ENCODE measurements at regions not wholly inside any gene's neighbourhood (a gene's known extent, or its start where the extent isn't known, plus 50 kb on each side); places are given as distances from the start of the nearest gene placed in this dataset.

GRCh38 chr4:1577822-1578217 is 106.3 kb downstream of the FAM53A start:
- no peak overlapping the region for H3K4me2 ChIP-seq (ENCODE audit: insufficient read depth, low read length)
- no peaks in the 10 kb centered on the region for H3K27me3 ChIP-seq (ENCODE audit: insufficient read depth, low read length, poor library complexity)
- no peaks in the 10 kb centered on the region for H3K4me1 ChIP-seq (ENCODE audit: insufficient read depth, low read length)
- H3K4me3 ChIP-seq (ENCODE audit: low read depth in 1 of 2, low read length in 2 of 2), result no peak overlapping the region
- no peaks in the 10 kb centered on the region for H3K9me3 ChIP-seq (ENCODE audit: insufficient read depth, low read length, severe bottlenecking)
- no peak overlapping the region for H2AFZ ChIP-seq (ENCODE audit: low read depth, low read length)
- no peak for ATAC-seq (ENCODE audit: insufficient read depth, low read depth)
- H3K79me2 ChIP-seq (ENCODE audit: insufficient read depth, low read length), result no peaks in the 10 kb centered on the region
- H3K27ac ChIP-seq (ENCODE audit: low read length), result no peak overlapping the region
- H3K9ac ChIP-seq (ENCODE audit: low read depth, low read length), result no peak overlapping the region
- peaks cover 6% of the 10 kb centered on the region for H4K20me1 ChIP-seq (ENCODE audit: insufficient read depth, low read length)
- H3K36me3 ChIP-seq (ENCODE audit: insufficient read depth, low read length), result no peaks in the 10 kb centered on the region
- TF ChIP-seq CTCF (IDR thresholded peaks at IDR 0.05; ENCODE audit: borderline replicate concordance, extremely low read depth, low read length, poor library complexity, severe bottlenecking) (no peak), EZH2 (IDR thresholded peaks at IDR 0.05; ENCODE audit: borderline replicate concordance, low read depth, low read length, severe bottlenecking) (no peak)
- no peak for DNase-seq

- ATAC-seq (ENCODE audit: insufficient read depth, low read depth) (no peak), DNase-seq (no peak)
- no peak overlapping the region for H3K9ac ChIP-seq (ENCODE audit: low read depth, low read length)
- H3K9me3 ChIP-seq (ENCODE audit: insufficient read depth, low read length, severe bottlenecking), result no peaks in the 10 kb centered on the region
- no peak overlapping the region for H3K4me3 ChIP-seq (ENCODE audit: low read depth in 1 of 2, low read length in 2 of 2)
- no peak overlapping the region for H3K27ac ChIP-seq (ENCODE audit: low read length)
- no peaks in the 10 kb centered on the region for H3K4me1 ChIP-seq (ENCODE audit: insufficient read depth, low read length)
- no peaks in the 10 kb centered on the region for H3K27me3 ChIP-seq (ENCODE audit: insufficient read depth, low read length, poor library complexity)
- H3K79me2 ChIP-seq (ENCODE audit: insufficient read depth, low read length), result no peaks in the 10 kb centered on the region
- H4K20me1 ChIP-seq (ENCODE audit: insufficient read depth, low read length), result peaks cover 6% of the 10 kb centered on the region
- TF ChIP-seq CTCF (IDR thresholded peaks at IDR 0.05; ENCODE audit: borderline replicate concordance, extremely low read depth, low read length, poor library complexity, severe bottlenecking) (no peak), EZH2 (IDR thresholded peaks at IDR 0.05; ENCODE audit: borderline replicate concordance, low read depth, low read length, severe bottlenecking) (no peak)
- no peak overlapping the region for H3K4me2 ChIP-seq (ENCODE audit: insufficient read depth, low read length)
- H3K36me3 ChIP-seq (ENCODE audit: insufficient read depth, low read length), result no peaks in the 10 kb centered on the region
- H2AFZ ChIP-seq (ENCODE audit: low read depth, low read length), result no peak overlapping the region
Measured at GRCh38 chr4:1576961-1577821, 106.9 kb downstream of the FAM53A start.

GRCh38 chr4:1576304-1576960 is 107.7 kb downstream of the FAM53A start:
- Histone ChIP-seq H3K9me3 (ENCODE audit: insufficient read depth, low read length, severe bottlenecking) (no peaks in the 10 kb centered on the region), H4K20me1 (ENCODE audit: insufficient read depth, low read length) (peaks cover 8% of the 10 kb centered on the region), H3K36me3 (ENCODE audit: insufficient read depth, low read length) (no peaks in the 10 kb centered on the region), H3K4me1 (ENCODE audit: insufficient read depth, low read length) (no peaks in the 10 kb centered on the region), H3K4me3 (ENCODE audit: low read depth in 1 of 2, low read length in 2 of 2) (no peak overlapping the region), H3K27ac (ENCODE audit: low read length) (no peak overlapping the region), H3K79me2 (ENCODE audit: insufficient read depth, low read length) (no peaks in the 10 kb centered on the region), H3K9ac (ENCODE audit: low read depth, low read length) (no peak overlapping the region), H2AFZ (ENCODE audit: low read depth, low read length) (no peak overlapping the region), H3K4me2 (ENCODE audit: insufficient read depth, low read length) (no peak overlapping the region), H3K27me3 (ENCODE audit: insufficient read depth, low read length, poor library complexity) (no peaks in the 10 kb centered on the region)
- ATAC-seq (ENCODE audit: insufficient read depth, low read depth) (no peak), DNase-seq (no peak)
- no peak for TF ChIP-seq EZH2 (IDR thresholded peaks at IDR 0.05; ENCODE audit: borderline replicate concordance, low read depth, low read length, severe bottlenecking)
- no peak for TF ChIP-seq CTCF (IDR thresholded peaks at IDR 0.05; ENCODE audit: borderline replicate concordance, extremely low read depth, low read length, poor library complexity, severe bottlenecking)
